ENCODE measurements at regions not wholly inside any gene's neighbourhood (a gene's known extent, or its start where the extent isn't known, plus 50 kb on each side); places are given as distances from the start of the nearest gene placed in this dataset.
A peak's percentile ranks its signal among the peaks of the same experiment; 100 is the strongest.

DNA sequence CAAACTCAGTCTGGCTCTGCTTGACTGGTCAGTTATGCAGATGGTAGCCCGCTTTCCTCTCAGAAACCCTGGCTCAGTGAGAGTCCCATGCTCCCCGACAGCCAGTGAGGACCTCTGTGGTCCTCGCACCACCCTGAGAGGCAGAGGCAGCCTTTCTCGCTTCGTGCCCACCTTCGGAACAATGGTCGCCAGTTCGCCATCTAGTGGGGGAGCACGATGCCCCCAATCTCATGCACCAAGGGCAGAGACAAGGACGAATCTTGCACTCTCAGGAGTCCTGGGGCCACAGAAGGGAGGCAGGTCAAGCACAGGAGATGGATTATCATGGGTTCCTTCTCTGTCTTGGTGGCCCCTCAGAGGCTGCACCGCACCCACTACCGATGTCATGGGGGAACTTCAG lies 75.2 kb downstream of the RHCG start:
- ATAC-seq (no peak), DNase-seq (no peak)

GRCh38 chr15:89419370-89419984 lies 76.9 kb downstream of the RHCG start:
- ATAC-seq: no peak
- peak; percentile 54 for DNase-seq

GRCh38 chr15:89417206-89417725 lies 79.1 kb downstream of the RHCG start:
- ATAC-seq (no peak), DNase-seq (no peak)

DNA sequence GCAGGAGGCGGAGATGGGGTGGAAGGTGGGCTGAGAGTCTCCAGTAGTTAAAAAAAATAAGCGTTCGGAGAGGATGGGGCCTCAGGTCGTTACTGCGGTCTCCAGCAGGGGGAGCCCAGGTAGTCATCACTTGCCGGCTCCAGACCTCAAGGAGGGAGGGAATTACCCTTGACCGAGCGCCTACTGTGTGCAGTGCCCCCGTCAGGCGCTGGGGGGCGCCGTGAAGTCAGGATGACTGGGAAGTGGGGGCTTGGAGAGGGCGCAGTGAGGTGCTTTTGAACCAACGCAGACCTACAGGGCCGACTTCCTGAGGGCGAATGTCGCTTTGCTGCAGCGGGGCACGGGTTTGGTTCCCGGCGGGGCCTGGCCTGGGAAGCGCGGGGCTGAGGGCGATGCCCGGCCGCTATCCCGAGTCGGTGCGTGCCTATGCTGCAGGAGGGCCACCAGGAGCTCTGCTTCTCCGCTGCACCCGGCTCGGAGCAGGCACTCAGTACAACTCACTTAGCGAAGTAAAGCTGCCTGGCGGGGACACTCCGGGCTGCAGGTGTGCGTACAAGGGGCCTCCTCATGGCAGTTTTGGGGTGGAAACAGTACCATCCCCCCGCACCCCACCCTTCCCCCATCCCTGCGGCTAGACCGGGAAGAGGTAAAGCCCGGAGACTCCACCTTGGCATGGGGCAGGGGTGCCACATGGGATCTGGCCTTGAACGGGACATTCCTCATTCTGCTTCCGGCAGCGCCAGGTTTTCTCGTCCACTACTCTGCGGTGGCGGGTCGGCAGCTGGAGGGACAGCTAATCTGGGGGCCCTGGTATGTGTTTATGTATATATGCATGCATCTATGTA lies 79.8 kb downstream of the RHCG start:
- ATAC-seq: peak; percentile 86

GRCh38 chr15:89414571-89414970 lies 79.9 kb upstream of the POLG start:
- ATAC-seq: no peak
- no peak for DNase-seq

More for the DNA sequence above, 79.8 kb downstream of the RHCG start:
- peak; percentile 89 for DNase-seq

DNA sequence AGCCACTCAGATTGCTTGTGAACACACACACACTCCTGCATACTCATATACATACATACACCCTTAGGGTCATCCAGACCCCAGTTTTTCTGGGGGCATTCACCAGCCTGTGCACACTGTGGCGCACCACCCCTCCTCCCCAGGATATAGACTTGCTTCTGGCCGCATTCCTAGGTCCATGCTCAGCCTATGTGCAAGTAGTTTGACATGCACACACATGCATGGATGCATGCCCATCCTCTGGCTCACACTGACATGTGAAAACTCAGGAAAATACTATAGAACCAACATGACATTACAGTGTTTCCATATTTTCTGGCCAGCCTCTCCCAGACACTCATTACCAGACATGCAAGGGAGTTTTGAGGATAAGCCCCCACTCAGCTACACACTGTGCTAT lies 79.3 kb upstream of the POLG start:
- ATAC-seq (no peak), DNase-seq (no peak)

DNA sequence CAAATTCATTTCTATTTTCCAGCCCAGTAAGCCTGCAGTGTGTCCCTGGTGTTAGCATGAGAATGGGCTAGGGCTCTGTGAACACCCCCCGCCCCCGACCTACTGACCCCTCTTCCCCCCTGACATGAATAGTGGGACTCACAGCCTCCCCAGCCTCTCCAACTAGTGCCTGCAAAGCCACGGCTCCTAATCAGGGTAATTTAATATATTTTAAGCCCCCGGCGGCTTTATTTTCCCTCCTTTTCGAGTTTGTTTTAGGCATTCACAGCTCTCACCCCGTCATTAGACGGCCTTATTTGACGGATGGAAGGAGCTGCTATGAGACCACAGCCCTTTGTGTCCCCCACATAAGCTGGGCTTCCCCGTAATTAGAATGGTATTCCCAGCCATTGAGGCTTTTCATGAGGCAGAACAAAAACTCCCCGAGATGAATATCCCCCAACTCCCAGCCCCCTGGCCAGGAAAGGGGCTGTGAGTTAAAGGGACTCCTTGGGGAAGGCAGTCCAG lies 78.3 kb upstream of the POLG start:
- DNase-seq (no peak), ATAC-seq (no peak)

GRCh38 chr15:89410039-89410435 lies 75.4 kb upstream of the POLG start:
- DNase-seq (no peak), ATAC-seq (no peak)

GRCh38 chr15:89409184-89410038 lies 74.8 kb upstream of the POLG start:
- ATAC-seq (no peak), DNase-seq (peak; percentile 17)

DNA sequence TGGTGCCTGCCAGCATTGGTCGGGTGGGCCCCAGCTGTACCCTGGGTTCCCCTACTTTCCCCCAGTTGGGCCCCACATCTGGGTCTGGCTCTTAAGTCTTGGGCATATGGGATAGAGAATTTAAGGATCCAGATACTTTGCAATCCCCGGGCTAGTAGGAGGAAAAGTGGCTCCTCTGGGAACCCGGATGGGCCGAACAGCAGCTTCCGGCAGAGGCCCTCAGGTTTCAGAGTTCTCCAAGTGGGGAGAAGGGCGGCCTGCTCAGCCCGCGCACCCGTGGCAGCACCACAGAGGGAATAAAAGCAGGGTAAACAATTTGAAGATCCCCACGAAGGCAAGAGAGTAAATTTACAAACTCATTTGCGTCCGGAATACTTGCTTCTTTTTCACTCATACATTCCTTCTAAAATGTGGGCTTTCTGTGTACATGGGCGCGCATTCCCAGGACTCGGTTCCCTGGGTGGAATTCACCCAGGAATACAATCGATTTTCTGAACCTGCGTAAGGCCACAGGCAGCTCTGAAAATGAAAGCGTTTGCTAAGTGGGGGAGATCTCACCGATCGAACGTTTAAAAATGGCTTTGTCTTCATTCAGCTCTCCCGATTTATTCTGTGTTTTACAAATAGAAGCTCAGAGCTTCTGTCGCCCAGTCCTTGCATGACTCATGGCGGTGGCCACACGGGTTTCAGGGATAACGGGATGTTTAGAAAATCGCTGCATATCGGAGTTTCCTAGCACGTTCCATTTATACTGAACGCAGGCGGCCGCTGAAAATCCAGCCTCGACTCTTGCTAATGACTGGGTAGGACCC lies 74.0 kb upstream of the POLG start:
- ATAC-seq (no peak), DNase-seq (no peak)

DNA sequence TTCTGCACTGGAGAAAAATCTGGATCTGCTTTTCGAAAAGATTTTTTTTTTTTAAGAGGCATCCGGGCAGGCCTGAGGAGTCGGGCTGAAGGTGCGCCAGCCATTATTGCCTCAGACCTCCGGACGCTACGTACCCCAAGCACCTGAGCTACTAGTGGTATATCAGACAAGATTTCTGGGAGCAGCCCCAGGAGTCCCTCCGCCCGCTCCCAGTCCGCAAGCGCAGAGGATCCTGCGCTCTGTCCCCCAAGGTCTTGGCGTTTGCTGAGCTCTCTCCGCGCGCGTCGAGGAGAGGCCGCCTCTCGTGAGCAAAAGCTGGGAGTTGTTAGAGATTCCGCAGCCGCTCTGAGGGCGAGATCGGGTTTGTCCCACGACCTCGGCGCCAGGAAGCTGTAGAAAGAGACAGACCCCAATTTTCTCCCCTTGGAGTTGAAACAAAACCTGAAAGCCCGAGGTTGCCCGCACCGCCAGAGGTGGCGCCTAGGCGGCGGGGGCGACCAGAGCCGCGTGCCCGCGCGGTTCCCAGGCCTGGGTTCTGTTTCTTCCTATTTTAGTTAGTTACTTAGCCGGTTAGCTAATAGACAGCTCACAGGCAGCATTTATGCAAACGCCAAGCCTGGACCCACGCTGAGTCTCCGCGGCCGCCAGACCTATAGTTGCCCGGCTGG lies 72.5 kb upstream of the POLG start:
- no peak for ATAC-seq
- DNase-seq: peak; percentile 17

DNA sequence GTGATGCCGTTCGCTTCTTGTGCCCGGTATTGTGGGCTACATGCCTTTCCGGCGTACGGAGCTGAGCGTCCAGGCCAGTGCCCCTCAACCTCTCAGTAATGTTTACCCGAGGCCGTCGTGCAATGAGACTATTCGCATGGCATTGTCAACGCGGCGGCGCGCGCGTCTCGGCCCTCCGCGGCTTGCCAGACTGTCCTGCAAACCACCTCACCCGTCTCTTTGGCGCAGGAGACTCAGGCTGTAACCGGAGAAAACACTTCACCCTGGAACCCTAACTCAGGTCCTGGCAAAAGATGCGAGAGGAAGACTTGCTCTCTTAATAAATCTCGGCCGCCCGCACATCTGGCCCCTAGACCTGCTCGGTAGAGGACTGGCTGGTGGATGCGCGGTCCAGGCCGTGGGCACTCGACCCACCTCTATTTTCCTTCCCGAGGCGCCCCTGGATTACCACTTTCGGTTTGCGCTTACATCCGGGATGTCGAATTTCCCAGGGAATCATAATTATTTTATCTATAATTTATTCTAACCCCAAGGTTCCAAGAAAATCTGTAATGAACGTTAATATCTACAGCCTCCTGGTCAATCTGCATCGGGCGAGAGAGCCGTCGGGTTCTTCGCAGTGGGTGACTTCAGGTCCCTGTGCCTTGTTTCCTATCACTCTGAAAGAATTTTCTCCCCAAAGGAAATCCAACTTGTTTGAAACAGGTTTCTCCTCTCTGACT lies 71.8 kb upstream of the POLG start:
- DNase-seq: no peak

DNA sequence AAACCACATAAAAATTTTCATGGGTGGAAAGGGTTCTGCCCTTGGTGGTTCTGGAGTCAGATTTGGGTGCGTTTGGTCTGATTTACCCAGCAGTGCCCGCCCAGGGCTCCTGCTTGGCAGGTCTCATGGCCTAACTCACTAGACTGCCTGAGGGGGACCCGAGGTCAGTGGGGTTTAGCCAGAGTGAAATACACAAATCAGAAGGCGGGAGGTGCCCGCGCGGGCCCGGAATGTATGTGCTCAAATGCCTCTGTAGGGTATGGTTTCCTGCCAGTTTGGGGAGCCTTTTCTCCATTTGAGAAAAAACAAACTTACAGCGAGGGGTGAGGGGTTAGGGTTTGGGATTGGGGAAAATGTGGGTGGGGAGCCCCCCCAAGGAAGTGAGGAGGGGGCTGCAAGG lies 70.9 kb upstream of the POLG start:
- no peak for ATAC-seq
- no peak for DNase-seq

More for the DNA sequence above, 71.8 kb upstream of the POLG start:
- ATAC-seq: no peak

GRCh38 chr15:89404023-89404422 lies 69.4 kb upstream of the POLG start:
- no peak for ATAC-seq
- no peak for DNase-seq

GRCh38 chr15:89402518-89402805 lies 67.8 kb upstream of the POLG start:
- ATAC-seq (no peak), DNase-seq (no peak)

GRCh38 chr15:89401631-89402517 lies 67.2 kb upstream of the POLG start:
- DNase-seq: no peak
- ATAC-seq: no peak

DNA sequence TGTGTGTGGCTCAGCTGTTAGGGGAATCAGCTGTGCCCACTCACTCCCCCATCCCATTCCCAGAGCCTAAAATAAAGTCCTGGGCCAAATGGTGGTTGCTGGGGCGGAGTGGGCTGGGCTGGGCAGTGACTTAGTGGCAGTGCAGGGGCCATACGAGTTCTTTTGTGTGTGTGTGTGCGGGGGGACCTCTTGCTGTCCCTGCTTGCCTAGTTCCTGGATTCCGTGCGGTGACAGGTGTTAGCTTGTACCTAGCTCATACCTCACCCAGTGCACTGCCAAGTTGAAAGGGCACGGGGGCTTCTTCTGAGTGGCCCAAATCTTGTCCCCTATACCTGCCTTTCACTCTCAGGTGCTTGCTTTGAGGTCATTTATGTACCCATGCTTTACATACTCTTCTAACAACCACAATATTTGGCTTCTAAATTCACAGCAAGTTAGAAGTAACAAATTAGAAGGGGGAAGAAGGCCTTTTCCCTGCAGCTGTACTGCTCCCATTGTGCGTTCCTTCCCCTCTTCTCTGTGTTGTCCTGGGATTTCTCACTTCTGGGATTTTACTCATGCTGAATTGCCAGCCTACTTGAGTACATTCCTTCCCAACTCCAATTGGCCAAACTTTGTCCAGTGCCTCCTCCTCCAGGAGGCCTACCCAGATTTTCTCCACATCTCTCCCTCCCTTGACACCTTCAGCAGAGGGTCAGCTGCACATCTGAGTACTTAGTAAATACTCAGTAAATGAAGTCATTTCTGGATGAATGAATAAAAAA lies 66.3 kb upstream of the POLG start:
- ATAC-seq: no peak
- no peak for DNase-seq

GRCh38 chr15:89400116-89400781 lies 65.6 kb upstream of the POLG start:
- no peak for ATAC-seq

More at GRCh38 chr15:89400116-89400781, 65.6 kb upstream of the POLG start:
- no peak for DNase-seq
